K562 (cell line): ENCODE measurements at regions not wholly inside any gene's neighbourhood (a gene's known extent, or its start where the extent isn't known, plus 50 kb on each side); places are given as distances from the start of the nearest gene placed in this dataset.

Experiments
- ATAC-seq: fragments of 200-7000 bp; cut with Tn5 transposase; 3 replicates; pipeline ENCODE4 v1.9.1; 2020; ENCODE audit warnings: moderate library complexity
- BruUV-seq: library from RNA; stranded (reverse); fragments of 400-500 nt; replicated peaks from 2 replicates; lab custom pipeline; 2021; lab: Mats Ljungman, UMichigan
- CTCF ChIA-PET: fragments of 300-600 bp; formaldehyde crosslinking; extraction: SDS; loops from one replicate; lab custom pipeline; 2021; ENCODE audit warnings: low intra/inter-chr PET ratio; lab: Yijun Ruan, JAX
- POLR2A ChIA-PET: fragments of 300-600, 350-650 bp; sonication (Branson Sonifier 250); formaldehyde crosslinking; extraction: SDS; loops from one replicate; lab custom pipeline; 2021; ENCODE audit warnings: antibody characterized with exemption, inconsistent platforms; lab: Yijun Ruan, JAX
- DNase-seq, 4 experiments: peaks; one replicate each; pipeline versions ENCODE4 v3.0.0 to v3.0.0-alpha.2; 2011 to 2018; ENCODE audit warnings: low spot score in 3 of 4, mixed read lengths in 3 of 4; ENCODE audit errors: extremely low read depth in 1 of 4
- FAIRE-seq: peaks from 2 replicates; lab custom pipeline; 2011; peaks lifted over from hg19 to GRCh38; lab: Jason Lieb, UNC
- H2AFZ ChIP-seq: 2 replicates; pipeline ENCODE4 v1.6.0; 2011; ENCODE audit warnings: low read depth, low read length, control low read depth, inconsistent platforms
- H3K27ac ChIP-seq: fragments of 200-600 bp; 3 replicates; pipeline ENCODE4 v1.8.0; 2011; ENCODE audit warnings: low read depth, mild to moderate bottlenecking, control low read depth, inconsistent platforms, low read length, moderate library complexity, mixed read lengths; ENCODE audit errors: extremely low read depth
- H3K27me3 ChIP-seq, 2 experiments: fragments of 300-600 bp in 1 of 2; 2 replicates in 1 of 2; 3 replicates in 1 of 2; pipeline versions ENCODE4 v1.6.0 to v1.8.0; 2011; ENCODE audit warnings: inconsistent platforms in 2 of 2, low read length in 2 of 2, mild to moderate bottlenecking in 1 of 2, mixed read lengths in 1 of 2, moderate library complexity in 1 of 2; ENCODE audit not compliant: control insufficient read depth in 2 of 2, insufficient read depth in 2 of 2
- H3K36me3 ChIP-seq: fragments of 300-600 bp; 3 replicates; pipeline ENCODE4 v1.8.0; 2011; ENCODE audit warnings: mild to moderate bottlenecking, low read length, inconsistent platforms; ENCODE audit not compliant: control insufficient read depth, insufficient read depth
- H3K4me1 ChIP-seq, 2 experiments: fragments of 200-600 bp in 1 of 2; replicated peaks in 1 of 2; 2 replicates in 1 of 2; 3 replicates in 1 of 2; pipeline versions ENCODE4 v1.5.1 to v1.8.0; 2011; ENCODE audit warnings: inconsistent platforms in 2 of 2, low read length in 2 of 2, mild to moderate bottlenecking in 1 of 2, mixed read lengths in 1 of 2, moderate library complexity in 1 of 2; ENCODE audit not compliant: control insufficient read depth in 2 of 2, insufficient read depth in 2 of 2
- H3K4me2 ChIP-seq: 2 replicates; pipeline ENCODE4 v1.6.1; 2011; ENCODE audit warnings: low read length, control low read depth, inconsistent platforms, mixed read lengths; ENCODE audit not compliant: insufficient read depth
- H3K4me3 ChIP-seq: fragments of 200-600 bp; sonication (generic), shearing (Covaris generic); 2 replicates; pipeline ENCODE4 v1.5.1; 2016; ENCODE audit warnings: control low read depth, inconsistent platforms
- H3K79me2 ChIP-seq: fragments of 200-600 bp; 3 replicates; pipeline ENCODE4 v1.8.0; 2011; ENCODE audit warnings: low read length, inconsistent platforms; ENCODE audit not compliant: control insufficient read depth, insufficient read depth
- H3K9ac ChIP-seq, 2 experiments: 2 replicates each; pipeline versions ENCODE4 v1.6.0 to v1.6.1; 2011; ENCODE audit warnings: low read depth in 2 of 2, low read length in 2 of 2, control low read depth in 1 of 2, inconsistent platforms in 1 of 2, mild to moderate bottlenecking in 1 of 2, mixed read lengths in 1 of 2; ENCODE audit not compliant: insufficient read depth in 1 of 2
- H3K9me1 ChIP-seq: one replicate; pipeline ENCODE4 v1.6.0; 2011; ENCODE audit warnings: inconsistent platforms, mild to moderate bottlenecking, low read length, moderate library complexity; ENCODE audit not compliant: control insufficient read depth, insufficient read depth
- H3K9me3 ChIP-seq: replicated peaks from 2 replicates; pipeline ENCODE4 v1.5.1; 2011; ENCODE audit warnings: low read depth, low read length, inconsistent platforms; ENCODE audit not compliant: control insufficient read depth, insufficient read depth
- H4K20me1 ChIP-seq: replicated peaks from 2 replicates; pipeline ENCODE4 v1.6.1; 2011; ENCODE audit warnings: low read length, inconsistent platforms, mixed read lengths; ENCODE audit not compliant: control insufficient read depth, insufficient read depth
- ARID1B ChIP-seq: fragments of 450-650 bp; IDR thresholded peaks from 2 replicates; pipeline ENCODE4 v1.6.1; 2016; ENCODE audit warnings: antibody characterized with exemption, mild to moderate bottlenecking, inconsistent platforms
- CBFA2T3 ChIP-seq: fragments of 450-650 bp; IDR thresholded peaks from 2 replicates; pipeline ENCODE4 v1.6.1; 2017
- CBFB ChIP-seq: sonication (generic); formaldehyde crosslinking; IDR thresholded peaks from 2 replicates; pipeline ENCODE4 v1.4.0; 2020; ENCODE audit warnings: mild to moderate bottlenecking, missing genetic modification reagents
- CTBP1 ChIP-seq: fragments of 450-650 bp; IDR thresholded peaks from 2 replicates; pipeline ENCODE4 v1.6.1; 2016; ENCODE audit warnings: borderline replicate concordance
- JUND ChIP-seq, 2 experiments: IDR thresholded peaks; 2 replicates in 1 of 2; 3 replicates in 1 of 2; pipeline ENCODE4 v1.6.1; 2011; ENCODE audit warnings: borderline replicate concordance in 2 of 2, low read depth in 2 of 2, low read length in 2 of 2, improper control_type of control experiment in 1 of 2, missing biosample characterization in 1 of 2, missing genetic modification characterization in 1 of 2, missing genetic modification reagents in 1 of 2
- NELFE ChIP-seq: IDR thresholded peaks from 2 replicates; pipeline ENCODE4 v1.6.1; 2011; ENCODE audit warnings: mild to moderate bottlenecking; ENCODE audit not compliant: insufficient read depth, insufficient read length
- NFIC ChIP-seq: fragments of 450-650 bp; IDR thresholded peaks from 2 replicates; pipeline ENCODE4 v1.6.1; 2017; ENCODE audit warnings: mild to moderate bottlenecking, inconsistent platforms
- NRF1 ChIP-seq, 2 experiments: fragments of 450-650 bp; IDR thresholded peaks in 1 of 2; conservative IDR thresholded peaks in 1 of 2; 2 replicates each; pipeline ENCODE4 v1.6.1; 2014; ENCODE audit warnings: mild to moderate bottlenecking in 2 of 2
- RCOR1 ChIP-seq, 2 experiments: IDR thresholded peaks; 2 replicates each; pipeline ENCODE4 v1.6.1; 2012; ENCODE audit warnings: low read depth in 2 of 2, low read length in 2 of 2, borderline replicate concordance in 1 of 2, improper control_type of control experiment in 1 of 2
- SMARCE1 ChIP-seq: fragments of 450-650 bp; IDR thresholded peaks from 2 replicates; pipeline ENCODE4 v1.7.1; 2016; ENCODE audit warnings: mild to moderate bottlenecking
- SOX6 ChIP-seq: fragments of 450-650 bp; IDR thresholded peaks from 2 replicates; pipeline ENCODE4 v1.6.1; 2014; ENCODE audit warnings: mild to moderate bottlenecking
- TCF7L2 ChIP-seq: fragments of 150-350 bp; IDR thresholded peaks from 2 replicates; pipeline ENCODE4 v1.6.1; 2016; ENCODE audit warnings: low read depth, mild to moderate bottlenecking, low read length, moderate library complexity
- ZBTB7A ChIP-seq: IDR thresholded peaks from 2 replicates; pipeline ENCODE4 v1.6.1; 2011; ENCODE audit warnings: low read depth, mild to moderate bottlenecking, low read length, moderate library complexity, borderline replicate concordance; ENCODE audit not compliant: control insufficient read depth
- ZNF324 ChIP-seq: fragments of 250-450 bp; sonication (Bioruptor Pico); IDR thresholded peaks from 2 replicates; pipeline ENCODE4 v1.4.0; 2020; ENCODE audit warnings: mild to moderate bottlenecking
- WGBS: fragments of 100-300 bp; shearing (Covaris generic); methylation state at CpG from one replicate; pipeline ENCODE4 v1.1.6; 2016; ENCODE audit warnings: low coverage, mixed read lengths; ENCODE audit not compliant: insufficient coverage; ENCODE audit errors: missing lambda C conversion rate; 5-methylcytosine and 5-hydroxymethylcytosine counted together
- in situ Hi-C: fragments of 300-500 bp; cut with MboI; formaldehyde crosslinking; loops from 4 replicates; pipeline ENCODE4 v1.15.0; 2018; ENCODE audit warnings: inconsistent platforms, mixed read lengths
- intact Hi-C: fragments of 100-400 bp; cut with micrococcal nuclease; formaldehyde crosslinking; loops from 2 replicates; pipeline ENCODE4 v1.14.2; 2022

- peak overlapping the region; percentile 51 for H2AFZ ChIP-seq
- no peak overlapping the region for H3K4me3 ChIP-seq
- H3K4me1 ChIP-seq: peaks cover 0 to 19% of the 10 kb centered on the region in 2 experiments; a peak in 3 of 5 replicates
- H3K79me2 ChIP-seq: no peaks in the 10 kb centered on the region
- H3K9ac ChIP-seq: no peak overlapping the region
- POLR2A ChIA-PET: interaction anchor here (0.7 to 1.2 kb wide), 3 partner anchors 9 to 13 kb away, joined by 3 read pairs; no protein-coding TSS in a partner anchor
- DNase-seq (peak in 1 of 4 experiments; percentile 23), FAIRE-seq (no peak), ATAC-seq (no peak; the same call in 2 of the 3 replicates)
- TF ChIP-seq ZBTB7A (no peak), CTBP1 (peak; percentile 73; the same call in 1 of the 2 replicates), TCF7L2 (no peak), SOX6 (peak; percentile 17; the same call in 1 of the 2 replicates), JUND (IDR thresholded peaks at IDR 0.05; ENCODE audit: borderline replicate concordance, low read depth, low read length) (0 out of 2 replicates have a peak, but pooled peaks have one; percentile 3), JUND (tag; IDR thresholded peaks at IDR 0.05; ENCODE audit: borderline replicate concordance, low read depth, low read length) (no peak; the same call in 2 of the 3 replicates), NELFE (no peak), RCOR1 (IDR thresholded peaks at IDR 0.05; ENCODE audit: borderline replicate concordance in 1 of 2, low read depth in 2 of 2, low read length in 2 of 2) (peak in 1 of 2 experiments; percentile 36; a peak in 1 of 4 replicates), NRF1 (conservative IDR thresholded peaks at IDR 0.05 in 1 of 2, IDR thresholded peaks at IDR 0.05 in 1 of 2) (no peak), SMARCE1 (0 out of 2 replicates have a peak, but pooled peaks have one; percentile 46), CBFB (CRISPR knock-in tag) (no peak), ARID1B (peak; percentile 48; the same call in 1 of the 2 replicates), ZNF324 (CRISPR knock-in tag) (no peak), CBFA2T3 (peak; percentile 45), NFIC (peak; percentile 19; the same call in 1 of the 2 replicates)
- H4K20me1 ChIP-seq: no peaks in the 10 kb centered on the region
- intact Hi-C loops (no loop called here), in situ Hi-C loops (no loop called here)
- no peak overlapping the region for H3K4me2 ChIP-seq
- no peaks in the 10 kb centered on the region for H3K36me3 ChIP-seq
- H3K9me3 ChIP-seq: no peaks in the 10 kb centered on the region
- no peaks in the 10 kb centered on the region for H3K27me3 ChIP-seq
- H3K9me1 ChIP-seq: no peaks in the 10 kb centered on the region
- BruUV-seq: no TSS peak
- WGBS: 60% methylated on average over 1 of the region's 2 CpGs
- CTCF ChIA-PET: no interaction called here
- no peak overlapping the region for H3K27ac ChIP-seq
Measured at GRCh38 chr3:177602601-177603147, 405.4 kb upstream of the TBL1XR1 start.
